ENCODE measurements at regions not wholly inside any gene's neighbourhood (a gene's known extent, or its start where the extent isn't known, plus 50 kb on each side); places are given as distances from the start of the nearest gene placed in this dataset.

DNA sequence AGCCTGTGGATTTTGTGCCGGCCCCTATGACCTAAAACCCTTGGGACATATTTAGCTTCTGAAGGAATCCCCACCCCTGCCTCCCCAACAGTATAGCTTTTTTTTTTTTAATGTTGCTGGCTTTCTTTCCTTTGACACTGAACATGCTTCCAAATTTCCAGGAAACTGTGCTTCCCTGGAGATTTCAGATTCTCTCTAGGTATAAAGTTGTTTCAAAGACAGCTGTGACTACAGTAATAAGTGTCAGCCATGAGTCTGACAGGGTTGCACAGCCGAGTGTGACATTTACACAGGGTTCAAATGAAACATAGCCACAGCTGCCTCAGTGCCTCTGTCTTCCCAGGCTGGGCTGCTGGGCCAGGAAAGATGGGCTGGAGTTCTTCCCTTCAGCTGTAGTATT is 466.6 kb upstream of the COBL start:
- Mint-ChIP-seq H3K27me3 (ENCODE audit: low read depth) (no peaks in the 10 kb centered on the region), H3K36me3 (ENCODE audit: low read depth) (no peaks in the 10 kb centered on the region), H3K4me3 (no peak overlapping the region), H3K9me3 (no peaks in the 10 kb centered on the region), H3K4me1 (peaks cover 6% of the 10 kb centered on the region), H3K27ac (peak overlapping the region in 1 of 3 experiments; percentile 30)
- TF ChIP-seq, protein P1, sequence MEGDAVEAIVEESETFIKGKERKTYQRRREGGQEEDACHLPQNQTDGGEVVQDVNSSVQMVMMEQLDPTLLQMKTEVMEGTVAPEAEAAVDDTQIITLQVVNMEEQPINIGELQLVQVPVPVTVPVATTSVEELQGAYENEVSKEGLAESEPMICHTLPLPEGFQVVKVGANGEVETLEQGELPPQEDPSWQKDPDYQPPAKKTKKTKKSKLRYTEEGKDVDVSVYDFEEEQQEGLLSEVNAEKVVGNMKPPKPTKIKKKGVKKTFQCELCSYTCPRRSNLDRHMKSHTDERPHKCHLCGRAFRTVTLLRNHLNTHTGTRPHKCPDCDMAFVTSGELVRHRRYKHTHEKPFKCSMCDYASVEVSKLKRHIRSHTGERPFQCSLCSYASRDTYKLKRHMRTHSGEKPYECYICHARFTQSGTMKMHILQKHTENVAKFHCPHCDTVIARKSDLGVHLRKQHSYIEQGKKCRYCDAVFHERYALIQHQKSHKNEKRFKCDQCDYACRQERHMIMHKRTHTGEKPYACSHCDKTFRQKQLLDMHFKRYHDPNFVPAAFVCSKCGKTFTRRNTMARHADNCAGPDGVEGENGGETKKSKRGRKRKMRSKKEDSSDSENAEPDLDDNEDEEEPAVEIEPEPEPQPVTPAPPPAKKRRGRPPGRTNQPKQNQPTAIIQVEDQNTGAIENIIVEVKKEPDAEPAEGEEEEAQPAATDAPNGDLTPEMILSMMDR (IDR thresholded peaks at IDR 0.05; ENCODE audit: unreplicated experiment in 3 of 3) = no peak

DNA sequence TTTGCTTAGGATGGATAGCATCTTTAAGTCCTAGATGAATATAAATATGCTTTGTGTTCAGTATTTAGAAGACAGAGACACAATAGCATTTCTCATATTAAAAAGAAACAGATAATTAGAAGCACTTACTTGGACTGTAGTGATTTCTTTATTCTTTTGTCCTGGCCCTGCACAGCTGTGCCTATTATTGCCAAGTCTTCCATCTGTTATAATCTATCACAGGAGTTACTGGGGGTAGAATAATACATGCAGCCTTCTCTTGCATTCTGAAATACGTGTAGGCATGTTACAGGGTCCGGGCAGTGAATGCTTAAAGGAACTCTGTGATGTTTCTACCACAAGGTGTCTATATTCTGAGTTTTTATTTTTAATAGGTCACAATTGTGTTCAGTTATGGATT is 461.5 kb upstream of the COBL start:
- no peaks in the 10 kb centered on the region for H3K9me3 Mint-ChIP-seq
- H3K36me3 Mint-ChIP-seq (ENCODE audit: low read depth) = no peaks in the 10 kb centered on the region
- H3K4me1 Mint-ChIP-seq = peaks cover 20% of the 10 kb centered on the region
- H3K4me3 Mint-ChIP-seq = no peak overlapping the region
- TF ChIP-seq, protein P1 (IDR thresholded peaks at IDR 0.05; ENCODE audit: unreplicated experiment in 3 of 3) = no peak
- H3K27me3 Mint-ChIP-seq (ENCODE audit: low read depth) = peaks cover under 1% of the 10 kb centered on the region
- no peak overlapping the region for H3K27ac Mint-ChIP-seq

DNA sequence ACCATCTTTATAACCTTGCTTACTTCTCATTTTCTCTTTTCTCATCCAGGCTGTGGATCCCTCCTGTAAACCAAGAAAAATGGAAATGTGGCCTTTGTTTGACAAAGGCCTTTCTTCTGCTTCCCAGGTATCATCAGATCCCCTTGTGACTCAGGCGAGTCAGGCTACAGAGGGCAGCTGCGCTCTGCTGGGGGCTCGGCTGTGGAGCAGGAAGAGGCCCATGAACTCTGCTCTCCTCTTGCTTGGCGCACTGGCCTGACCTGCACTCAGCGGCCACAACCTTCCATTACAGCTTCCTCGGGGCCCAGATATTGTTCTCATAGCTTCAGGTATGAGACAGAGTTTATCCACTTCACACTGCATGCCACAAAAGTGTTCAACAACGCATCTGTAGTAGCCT is 457.6 kb upstream of the COBL start:
- TF ChIP-seq, protein P1 (IDR thresholded peaks at IDR 0.05; ENCODE audit: unreplicated experiment in 3 of 3) = no peak
- Mint-ChIP-seq H3K27me3 (ENCODE audit: low read depth) (peaks cover 8% of the 10 kb centered on the region), H3K36me3 (ENCODE audit: low read depth) (no peaks in the 10 kb centered on the region), H3K27ac (no peak overlapping the region), H3K4me1 (peaks cover 30% of the 10 kb centered on the region), H3K9me3 (no peaks in the 10 kb centered on the region), H3K4me3 (no peak overlapping the region)

DNA sequence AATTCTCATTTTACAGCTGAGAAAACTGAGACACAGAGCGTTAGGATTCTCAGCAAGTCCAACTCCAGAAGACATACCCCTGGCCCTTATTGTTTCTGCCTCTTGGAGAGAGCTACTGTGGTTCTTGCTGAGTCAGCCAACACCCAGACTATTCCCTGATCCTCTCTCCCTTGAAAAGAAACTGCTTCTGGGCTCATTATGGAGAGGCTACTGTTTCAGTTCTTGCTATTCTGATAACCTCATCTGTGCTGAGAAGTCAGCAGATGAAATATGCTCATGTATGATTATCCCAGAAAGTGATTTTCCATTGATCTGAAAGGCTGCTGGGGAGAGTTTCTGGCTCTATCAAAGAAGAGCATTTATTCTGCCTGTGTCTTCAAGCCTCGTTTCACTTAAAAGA is 455.6 kb upstream of the COBL start:
- no peak overlapping the region for H3K4me3 Mint-ChIP-seq
- TF ChIP-seq, protein P1 (IDR thresholded peaks at IDR 0.05; ENCODE audit: unreplicated experiment in 3 of 3) = no peak
- H3K36me3 Mint-ChIP-seq (ENCODE audit: low read depth) = no peaks in the 10 kb centered on the region
- peaks cover 21% of the 10 kb centered on the region for H3K4me1 Mint-ChIP-seq
- H3K27ac Mint-ChIP-seq = peak overlapping the region in 1 of 3 experiments; percentile 58
- no peaks in the 10 kb centered on the region for H3K9me3 Mint-ChIP-seq
- peaks cover 8% of the 10 kb centered on the region for H3K27me3 Mint-ChIP-seq (ENCODE audit: low read depth)

DNA sequence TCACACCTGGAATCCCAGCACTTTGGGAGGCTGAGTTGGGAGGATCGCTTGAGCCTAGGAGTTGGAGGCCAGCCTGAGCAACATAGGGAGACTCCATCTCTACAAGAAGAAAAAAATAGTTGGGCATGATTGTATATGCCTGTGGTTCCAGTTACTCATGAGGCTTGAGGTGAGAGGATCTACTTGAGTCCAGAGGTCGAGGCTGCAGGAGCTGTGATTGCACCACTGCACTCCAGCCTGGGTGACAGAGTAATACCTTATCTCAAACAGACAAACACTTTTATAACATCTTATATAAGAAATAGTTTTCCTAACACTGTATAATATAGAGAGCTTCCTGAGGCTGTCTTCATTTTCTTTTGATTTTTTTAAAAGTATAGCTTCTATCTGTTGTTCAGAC is 448.4 kb upstream of the COBL start:
- H3K36me3 Mint-ChIP-seq (ENCODE audit: low read depth) = no peaks in the 10 kb centered on the region
- H3K4me3 Mint-ChIP-seq = no peak overlapping the region
- H3K27ac Mint-ChIP-seq = no peak overlapping the region
- H3K9me3 Mint-ChIP-seq = no peaks in the 10 kb centered on the region
- peaks cover 5% of the 10 kb centered on the region for H3K27me3 Mint-ChIP-seq (ENCODE audit: low read depth)
- TF ChIP-seq, protein P1 (IDR thresholded peaks at IDR 0.05; ENCODE audit: unreplicated experiment in 3 of 3) = no peak
- H3K4me1 Mint-ChIP-seq = no peaks in the 10 kb centered on the region

DNA sequence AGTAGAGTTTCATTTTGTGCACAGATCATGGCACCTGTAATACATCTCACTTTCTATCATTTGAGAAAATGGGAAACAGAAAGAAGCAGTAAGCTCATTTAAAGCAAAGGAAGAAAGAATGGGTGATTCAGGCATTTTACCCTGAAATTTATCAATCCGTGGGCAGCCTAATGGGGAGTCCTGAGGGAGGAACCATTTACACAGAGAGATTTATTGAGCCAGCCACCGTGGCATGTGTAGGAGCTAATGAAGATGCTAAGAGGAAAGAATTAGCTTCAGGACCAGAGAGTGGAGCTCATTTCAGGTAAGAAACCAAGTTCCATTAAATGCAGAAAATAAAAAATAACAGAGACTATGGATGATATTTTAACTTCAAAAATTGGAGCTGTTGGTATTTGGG is 443.4 kb upstream of the COBL start:
- H3K27ac Mint-ChIP-seq = peak overlapping the region in 1 of 3 experiments; percentile 20
- TF ChIP-seq, protein P1 (IDR thresholded peaks at IDR 0.05; ENCODE audit: unreplicated experiment in 3 of 3) = no peak
- no peak overlapping the region for H3K4me3 Mint-ChIP-seq
- H3K36me3 Mint-ChIP-seq (ENCODE audit: low read depth) = no peaks in the 10 kb centered on the region
- no peaks in the 10 kb centered on the region for H3K9me3 Mint-ChIP-seq
- H3K4me1 Mint-ChIP-seq = no peaks in the 10 kb centered on the region
- H3K27me3 Mint-ChIP-seq (ENCODE audit: low read depth) = peaks cover 12% of the 10 kb centered on the region
